GM13977 (cell line): ENCODE measurements at regions not wholly inside any gene's neighbourhood (a gene's known extent, or its start where the extent isn't known, plus 50 kb on each side); places are given as distances from the start of the nearest gene placed in this dataset.

Experiments
- DNase-seq: peaks from one replicate; pipeline ENCODE4 v3.0.0; 2012; ENCODE audit warnings: low spot score
- in situ Hi-C: fragments of 300-500 bp; cut with MboI; formaldehyde crosslinking; loops from one replicate; pipeline ENCODE4 v1.12.0; 2022; ENCODE audit warnings: low sequenced_read_pairs, low pct_unique_long_range_greater_than_20kb, mixed read lengths, inconsistent platforms; ENCODE audit not compliant: unreplicated experiment
- TF ChIP-seq, protein P1 (sequence below): IDR thresholded peaks from 2 replicates; pipeline ENCODE4 v1.5.1; 2012; ENCODE audit warnings: mild to moderate bottlenecking, control low read depth; ENCODE audit not compliant: insufficient read depth; ENCODE audit errors: extremely low read depth, missing control alignments

- no peak for DNase-seq
- in situ Hi-C loops: no loop called here
- TF ChIP-seq, protein P1, sequence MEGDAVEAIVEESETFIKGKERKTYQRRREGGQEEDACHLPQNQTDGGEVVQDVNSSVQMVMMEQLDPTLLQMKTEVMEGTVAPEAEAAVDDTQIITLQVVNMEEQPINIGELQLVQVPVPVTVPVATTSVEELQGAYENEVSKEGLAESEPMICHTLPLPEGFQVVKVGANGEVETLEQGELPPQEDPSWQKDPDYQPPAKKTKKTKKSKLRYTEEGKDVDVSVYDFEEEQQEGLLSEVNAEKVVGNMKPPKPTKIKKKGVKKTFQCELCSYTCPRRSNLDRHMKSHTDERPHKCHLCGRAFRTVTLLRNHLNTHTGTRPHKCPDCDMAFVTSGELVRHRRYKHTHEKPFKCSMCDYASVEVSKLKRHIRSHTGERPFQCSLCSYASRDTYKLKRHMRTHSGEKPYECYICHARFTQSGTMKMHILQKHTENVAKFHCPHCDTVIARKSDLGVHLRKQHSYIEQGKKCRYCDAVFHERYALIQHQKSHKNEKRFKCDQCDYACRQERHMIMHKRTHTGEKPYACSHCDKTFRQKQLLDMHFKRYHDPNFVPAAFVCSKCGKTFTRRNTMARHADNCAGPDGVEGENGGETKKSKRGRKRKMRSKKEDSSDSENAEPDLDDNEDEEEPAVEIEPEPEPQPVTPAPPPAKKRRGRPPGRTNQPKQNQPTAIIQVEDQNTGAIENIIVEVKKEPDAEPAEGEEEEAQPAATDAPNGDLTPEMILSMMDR: no peak
Observed at GRCh38 chr2:41432459-41432858, 615.4 kb upstream of the PKDCC start.

DNA sequence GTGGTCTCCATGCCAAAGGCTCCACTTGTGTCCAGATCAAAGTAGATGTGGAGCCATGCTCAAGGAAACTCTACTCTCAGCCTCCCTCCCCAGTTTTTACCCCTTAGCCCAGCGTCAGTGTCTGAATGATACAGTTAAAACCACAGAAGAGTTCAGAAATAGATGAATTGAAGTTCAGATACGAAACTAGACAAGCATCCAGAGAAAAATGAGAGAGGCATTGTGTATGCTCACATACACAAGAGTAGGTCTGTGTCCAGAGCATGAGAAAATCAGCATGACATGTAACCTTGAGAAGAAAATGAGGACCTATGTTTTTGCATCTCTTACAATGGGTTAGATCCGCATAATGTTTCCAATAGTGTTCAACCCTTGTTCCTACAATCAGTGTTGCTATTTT, 612.8 kb upstream of the PKDCC start:
- TF ChIP-seq, protein P1: no peak
- in situ Hi-C loops: no loop called here
- no peak for DNase-seq

DNA sequence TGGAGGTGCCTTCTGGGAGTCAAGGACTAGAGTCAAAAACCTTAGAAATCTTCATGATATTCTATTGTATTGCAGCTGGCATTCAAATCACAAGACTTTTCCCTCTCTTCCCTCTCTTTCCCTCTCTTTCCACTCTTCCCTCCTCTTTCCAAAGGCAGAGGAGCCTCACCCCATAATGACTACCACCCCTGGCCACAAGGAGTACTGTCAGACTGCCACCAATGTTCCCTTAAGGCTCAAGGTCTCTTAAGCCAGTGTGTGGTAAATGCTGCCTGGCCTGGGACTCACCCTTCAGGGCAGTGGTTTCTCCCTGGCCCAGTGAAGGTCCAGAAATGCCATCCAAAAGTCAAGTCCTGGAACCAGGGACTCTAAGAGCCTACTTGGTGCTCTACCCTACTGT, 605.9 kb upstream of the PKDCC start:
- no peak for DNase-seq
- TF ChIP-seq, protein P1: no peak
- in situ Hi-C loops: no loop called here

DNA sequence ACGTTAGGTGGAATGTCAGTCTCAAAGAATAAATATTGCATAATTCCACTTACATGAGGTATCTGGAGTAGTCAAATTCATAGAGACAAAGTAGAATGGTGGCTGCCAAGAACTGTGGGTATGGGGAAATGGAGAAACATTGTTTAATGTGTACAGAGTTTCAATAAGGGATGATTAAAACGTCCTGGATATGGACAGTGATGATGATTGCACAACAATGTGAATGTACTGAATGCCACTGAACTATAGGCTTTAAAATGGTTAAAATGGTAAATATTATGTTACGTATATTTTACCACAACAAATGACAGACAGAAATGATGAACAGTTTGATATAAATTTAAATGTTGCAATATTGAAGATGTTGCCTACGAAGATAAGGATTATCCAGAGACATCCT, 602.0 kb upstream of the PKDCC start:
- no peak for DNase-seq
- in situ Hi-C loops: no loop called here
- TF ChIP-seq, protein P1: no peak

DNA sequence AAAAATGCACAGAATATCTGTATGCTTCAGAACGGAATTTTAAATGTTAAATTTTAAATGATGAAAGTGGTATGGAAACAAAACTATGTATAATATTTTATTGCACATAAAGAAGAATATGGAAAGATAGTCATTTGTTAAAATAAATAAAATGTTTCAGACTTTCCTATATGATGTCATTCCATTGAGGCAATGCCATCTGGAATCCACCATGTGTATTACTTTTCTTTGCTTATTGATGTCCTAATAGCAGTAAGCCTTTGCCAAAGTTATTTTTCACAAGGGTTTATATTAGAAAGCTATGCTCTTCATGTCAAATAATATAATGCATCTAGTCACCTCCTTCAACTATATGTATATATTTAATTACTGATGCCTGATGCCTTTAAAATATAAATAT, 601.6 kb upstream of the PKDCC start:
- TF ChIP-seq, protein P1: no peak
- no peak for DNase-seq
- in situ Hi-C loops: no loop called here

DNA sequence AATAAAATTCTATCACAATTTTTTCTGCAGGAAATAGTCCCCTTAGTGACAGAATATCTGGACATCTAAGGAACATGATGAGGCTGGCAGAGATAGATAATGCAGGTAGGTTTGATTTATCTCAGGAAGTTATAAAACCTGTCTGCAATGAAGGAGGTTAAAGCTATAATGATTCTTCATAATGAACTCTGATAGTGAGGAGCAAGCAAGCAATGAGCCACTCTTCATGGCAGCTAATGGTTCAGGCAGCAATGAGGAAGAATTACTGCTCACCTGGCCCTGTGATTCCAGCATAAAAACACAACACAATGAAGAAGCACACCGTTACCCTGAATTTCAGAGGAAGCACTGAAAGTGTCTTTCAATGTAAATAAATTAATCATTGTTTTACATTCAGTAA, 599.6 kb upstream of the PKDCC start:
- no peak for DNase-seq
- TF ChIP-seq, protein P1: no peak
- in situ Hi-C loops: no loop called here

DNA sequence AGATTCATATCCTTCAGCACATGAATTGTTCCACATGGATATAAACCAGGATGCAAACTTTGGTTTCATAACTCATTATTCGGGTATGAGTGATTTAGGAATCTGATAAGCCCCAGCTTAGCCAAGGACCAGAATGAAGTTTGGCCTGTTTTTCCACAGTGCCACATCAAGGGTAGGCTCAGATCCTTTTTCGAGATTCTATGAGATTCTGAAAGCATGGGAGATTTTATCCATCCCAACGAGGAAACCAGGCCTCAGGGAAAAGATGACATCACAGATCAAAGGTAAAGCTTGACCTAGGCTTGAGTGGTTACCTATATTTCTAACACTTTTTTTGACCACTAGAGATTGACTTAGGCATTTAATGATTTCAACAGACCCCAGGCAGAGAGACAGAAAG, 590.8 kb upstream of the PKDCC start:
- no peak for DNase-seq
- TF ChIP-seq, protein P1: no peak
- in situ Hi-C loops: no loop called here
